OCI-LY7 (cell line): ENCODE measurements at regions not wholly inside any gene's neighbourhood (a gene's known extent, or its start where the extent isn't known, plus 50 kb on each side); places are given as distances from the start of the nearest gene placed in this dataset.

Experiments
- EZH2phosphoT487 ChIP-seq: fragments of 200-600 bp; sonication (generic); IDR thresholded peaks from 2 replicates; pipeline ENCODE4 v1.6.1; 2018; ENCODE audit warnings: low read depth, borderline replicate concordance, mild to moderate bottlenecking, mixed run types, antibody characterized with exemption, low read length, moderate library complexity, mixed read lengths
- TF ChIP-seq, protein P1 (sequence below): fragments of 200-600 bp; sonication (generic); conservative IDR thresholded peaks from 2 replicates; pipeline ENCODE4 v1.5.1; 2014; ENCODE audit warnings: mild to moderate bottlenecking, antibody characterized with exemption, low read length, moderate library complexity, mixed read lengths

DNA sequence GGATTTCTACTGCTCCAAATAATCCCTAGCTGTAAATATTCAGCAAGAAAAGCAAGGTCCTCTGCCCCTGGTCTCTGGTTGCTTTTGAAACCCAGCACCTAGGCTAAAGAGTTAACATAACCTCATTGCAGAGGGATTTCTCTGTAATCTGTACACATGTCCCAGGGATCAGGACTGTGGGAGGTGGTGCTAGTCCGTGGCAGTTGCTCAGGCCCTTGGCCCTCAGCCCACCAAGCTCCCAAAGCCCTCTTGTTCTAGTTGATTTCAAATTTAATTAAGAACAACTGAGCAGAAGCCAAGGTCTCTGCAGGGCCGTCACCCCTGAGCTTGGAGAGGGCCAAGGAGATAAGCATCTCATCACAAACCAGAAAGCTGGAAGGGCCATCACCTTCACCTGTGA, 181.1 kb downstream of the SOX9 start:
- no peak for TF ChIP-seq EZH2phosphoT487
- TF ChIP-seq, protein P1, sequence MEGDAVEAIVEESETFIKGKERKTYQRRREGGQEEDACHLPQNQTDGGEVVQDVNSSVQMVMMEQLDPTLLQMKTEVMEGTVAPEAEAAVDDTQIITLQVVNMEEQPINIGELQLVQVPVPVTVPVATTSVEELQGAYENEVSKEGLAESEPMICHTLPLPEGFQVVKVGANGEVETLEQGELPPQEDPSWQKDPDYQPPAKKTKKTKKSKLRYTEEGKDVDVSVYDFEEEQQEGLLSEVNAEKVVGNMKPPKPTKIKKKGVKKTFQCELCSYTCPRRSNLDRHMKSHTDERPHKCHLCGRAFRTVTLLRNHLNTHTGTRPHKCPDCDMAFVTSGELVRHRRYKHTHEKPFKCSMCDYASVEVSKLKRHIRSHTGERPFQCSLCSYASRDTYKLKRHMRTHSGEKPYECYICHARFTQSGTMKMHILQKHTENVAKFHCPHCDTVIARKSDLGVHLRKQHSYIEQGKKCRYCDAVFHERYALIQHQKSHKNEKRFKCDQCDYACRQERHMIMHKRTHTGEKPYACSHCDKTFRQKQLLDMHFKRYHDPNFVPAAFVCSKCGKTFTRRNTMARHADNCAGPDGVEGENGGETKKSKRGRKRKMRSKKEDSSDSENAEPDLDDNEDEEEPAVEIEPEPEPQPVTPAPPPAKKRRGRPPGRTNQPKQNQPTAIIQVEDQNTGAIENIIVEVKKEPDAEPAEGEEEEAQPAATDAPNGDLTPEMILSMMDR, result no peak
